ENCODE measurements at regions not wholly inside any gene's neighbourhood (a gene's known extent, or its start where the extent isn't known, plus 50 kb on each side); places are given as distances from the start of the nearest gene placed in this dataset.

DNA sequence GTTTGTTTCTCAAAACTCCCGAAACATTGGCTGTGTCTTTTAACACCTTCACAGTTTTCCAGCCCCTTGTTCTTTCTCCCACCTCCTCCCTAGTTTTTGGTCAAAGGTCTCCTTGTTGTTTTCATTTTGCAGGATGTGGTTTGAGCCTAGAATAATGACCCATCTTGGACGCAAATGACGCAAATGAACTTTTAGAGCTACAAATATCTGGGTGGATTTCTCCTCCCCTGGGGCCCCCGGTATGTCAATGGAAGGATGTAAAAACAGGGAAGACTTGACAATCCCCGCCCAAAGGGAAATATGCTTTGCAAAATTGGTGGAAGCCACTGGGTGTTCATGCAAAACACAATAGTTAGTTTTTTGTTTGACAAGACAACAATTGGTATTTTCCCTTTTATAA, 236.0 kb upstream of the IRX3 start:
- WGBS, 3 donors: 49 to 70% (median 57%) methylated on average over 5 of the region's 5 CpGs
- no peaks in the 10 kb centered on the region for H3K36me3 ChIP-seq (ENCODE audit: insufficient read depth in 1 of 2, low read depth in 1 of 2)
- no peak overlapping the region for H3K27ac ChIP-seq
- ATAC-seq: no peak
- TF ChIP-seq, protein P1, sequence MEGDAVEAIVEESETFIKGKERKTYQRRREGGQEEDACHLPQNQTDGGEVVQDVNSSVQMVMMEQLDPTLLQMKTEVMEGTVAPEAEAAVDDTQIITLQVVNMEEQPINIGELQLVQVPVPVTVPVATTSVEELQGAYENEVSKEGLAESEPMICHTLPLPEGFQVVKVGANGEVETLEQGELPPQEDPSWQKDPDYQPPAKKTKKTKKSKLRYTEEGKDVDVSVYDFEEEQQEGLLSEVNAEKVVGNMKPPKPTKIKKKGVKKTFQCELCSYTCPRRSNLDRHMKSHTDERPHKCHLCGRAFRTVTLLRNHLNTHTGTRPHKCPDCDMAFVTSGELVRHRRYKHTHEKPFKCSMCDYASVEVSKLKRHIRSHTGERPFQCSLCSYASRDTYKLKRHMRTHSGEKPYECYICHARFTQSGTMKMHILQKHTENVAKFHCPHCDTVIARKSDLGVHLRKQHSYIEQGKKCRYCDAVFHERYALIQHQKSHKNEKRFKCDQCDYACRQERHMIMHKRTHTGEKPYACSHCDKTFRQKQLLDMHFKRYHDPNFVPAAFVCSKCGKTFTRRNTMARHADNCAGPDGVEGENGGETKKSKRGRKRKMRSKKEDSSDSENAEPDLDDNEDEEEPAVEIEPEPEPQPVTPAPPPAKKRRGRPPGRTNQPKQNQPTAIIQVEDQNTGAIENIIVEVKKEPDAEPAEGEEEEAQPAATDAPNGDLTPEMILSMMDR (IDR thresholded peaks at IDR 0.05): no peak
- H3K4me3 ChIP-seq: no peak overlapping the region
- intact Hi-C loops (cut with DNase I): no loop called here
- no peaks in the 10 kb centered on the region for H3K9me3 ChIP-seq
- no peak for DNase-seq
- no peaks in the 10 kb centered on the region for H3K27me3 ChIP-seq (ENCODE audit: insufficient read depth in 3 of 3, low read length in 2 of 3)
- no peaks in the 10 kb centered on the region for H3K4me1 ChIP-seq

- intact Hi-C loops (cut with DNase I): no loop called here
- WGBS, 3 donors: 62 to 74% (median 72%) methylated on average over 2 of the region's 2 CpGs
Measured at GRCh38 chr16:54521327-54521726, 234.7 kb upstream of the IRX3 start.

DNA sequence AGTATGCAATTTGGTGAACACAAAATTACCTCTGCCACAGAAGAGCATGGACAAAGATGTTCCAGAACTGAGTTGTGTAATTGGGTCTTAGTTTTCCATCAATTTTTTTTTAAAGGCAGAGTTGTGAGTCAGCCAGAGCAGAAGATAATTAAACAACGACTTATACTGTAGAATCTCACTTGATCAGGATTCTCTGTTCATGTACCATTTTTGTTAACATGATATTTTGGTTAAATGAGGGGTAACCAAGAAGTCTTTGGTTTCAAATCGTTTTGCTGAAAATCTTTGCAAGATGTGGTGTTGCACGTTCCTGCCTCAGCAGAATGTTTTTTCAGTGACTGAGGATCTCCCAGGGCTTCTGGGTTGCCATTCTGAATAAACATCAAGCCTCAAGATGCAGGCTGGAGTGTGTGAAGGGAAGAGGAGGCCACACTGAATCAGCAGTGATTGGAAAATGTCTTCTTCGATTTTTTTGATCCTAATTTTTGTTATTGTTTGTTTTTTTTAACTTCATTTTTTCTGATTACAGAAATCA, 232.6 kb upstream of the IRX3 start:
- TF ChIP-seq, protein P1 (IDR thresholded peaks at IDR 0.05): no peak
- intact Hi-C loops (cut with DNase I): no loop called here

More at GRCh38 chr16:54521327-54521726, 234.7 kb upstream of the IRX3 start:
- no peak overlapping the region for H3K4me3 ChIP-seq
- no peaks in the 10 kb centered on the region for H3K27me3 ChIP-seq (ENCODE audit: insufficient read depth in 3 of 3, low read length in 2 of 3)
- no peaks in the 10 kb centered on the region for H3K36me3 ChIP-seq (ENCODE audit: insufficient read depth in 1 of 2, low read depth in 1 of 2)
- no peaks in the 10 kb centered on the region for H3K9me3 ChIP-seq
- DNase-seq (no peak), ATAC-seq (no peak)
- no peak overlapping the region for H3K27ac ChIP-seq
- no peaks in the 10 kb centered on the region for H3K4me1 ChIP-seq
- TF ChIP-seq, protein P1 (IDR thresholded peaks at IDR 0.05): no peak

DNA sequence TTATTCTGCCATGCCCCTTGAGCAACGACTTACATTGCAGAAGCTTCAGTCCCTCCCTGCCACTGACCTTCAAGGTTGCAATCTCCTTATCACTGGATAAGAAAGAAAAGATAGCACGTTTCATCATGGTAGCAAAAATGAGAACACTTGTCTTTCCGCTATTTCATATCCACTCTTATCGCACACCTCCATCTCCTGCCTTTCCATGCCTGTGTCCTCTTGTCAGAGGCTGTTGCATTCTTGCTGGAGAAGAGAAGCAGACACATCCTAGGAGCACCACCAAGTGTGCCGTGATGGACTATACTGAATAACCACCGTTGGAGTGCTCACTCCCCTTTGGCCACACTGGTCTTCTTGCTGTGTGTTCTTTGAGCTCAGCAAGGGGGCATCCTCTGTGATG, 230.6 kb upstream of the IRX3 start:
- H3K9me3 ChIP-seq: no peaks in the 10 kb centered on the region
- no peak overlapping the region for H3K4me3 ChIP-seq
- DNase-seq: no peak
- no peak for ATAC-seq
- intact Hi-C loops (cut with DNase I): no loop called here
- H3K27me3 ChIP-seq (ENCODE audit: insufficient read depth in 3 of 3, low read length in 2 of 3): no peaks in the 10 kb centered on the region
- TF ChIP-seq, protein P1 (IDR thresholded peaks at IDR 0.05): no peak
- no peaks in the 10 kb centered on the region for H3K4me1 ChIP-seq
- WGBS, 3 donors: 66 to 68% (median 66%) methylated on average over 6 of the region's 6 CpGs
- no peak overlapping the region for H3K27ac ChIP-seq
- no peaks in the 10 kb centered on the region for H3K36me3 ChIP-seq (ENCODE audit: insufficient read depth in 1 of 2, low read depth in 1 of 2)

More for the DNA sequence above, 232.6 kb upstream of the IRX3 start:
- Histone ChIP-seq H3K4me1 (no peaks in the 10 kb centered on the region), H3K4me3 (no peak overlapping the region), H3K27ac (no peak overlapping the region), H3K27me3 (ENCODE audit: insufficient read depth in 3 of 3, low read length in 2 of 3) (no peaks in the 10 kb centered on the region), H3K36me3 (ENCODE audit: insufficient read depth in 1 of 2, low read depth in 1 of 2) (no peaks in the 10 kb centered on the region), H3K9me3 (no peaks in the 10 kb centered on the region)
- WGBS, 3 donors: 57 to 65% (median 60%) methylated on average over 4 of the region's 4 CpGs
- no peak for DNase-seq
- no peak for ATAC-seq

- no peak for ATAC-seq
- H3K27ac ChIP-seq: no peak overlapping the region
- no peaks in the 10 kb centered on the region for H3K4me1 ChIP-seq
- H3K4me3 ChIP-seq: no peak overlapping the region
- TF ChIP-seq, protein P1 (IDR thresholded peaks at IDR 0.05): no peak
- no peaks in the 10 kb centered on the region for H3K36me3 ChIP-seq (ENCODE audit: insufficient read depth in 1 of 2, low read depth in 1 of 2)
- H3K9me3 ChIP-seq: no peaks in the 10 kb centered on the region
- no peak for DNase-seq
- intact Hi-C loops (cut with DNase I): no loop called here
- 92 to 96% (median 95%) methylated on average over 16 of the region's 16 CpGs for WGBS, 3 donors
- H3K27me3 ChIP-seq (ENCODE audit: insufficient read depth in 3 of 3, low read length in 2 of 3): no peaks in the 10 kb centered on the region
Measured at GRCh38 chr16:54512467-54512995, 225.9 kb upstream of the IRX3 start.

All from psoas muscle (tissue), 7 donors.